ENCODE measurements at regions not wholly inside any gene's neighbourhood (a gene's known extent, or its start where the extent isn't known, plus 50 kb on each side); places are given as distances from the start of the nearest gene placed in this dataset.

GRCh38 chr13:33919120-33919519, 101.2 kb downstream of the RFC3 start:
- no peak for TF ChIP-seq TAF1 (IDR thresholded peaks at IDR 0.05; ENCODE audit: borderline replicate concordance, low read depth, low read length)
- no peak for TF ChIP-seq POLR2A (IDR thresholded peaks at IDR 0.05; ENCODE audit: low read depth, low read length)
- TF ChIP-seq POLR2AphosphoS5 (IDR thresholded peaks at IDR 0.05; ENCODE audit: low read depth, low read length), result no peak
